ENCODE measurements at regions not wholly inside any gene's neighbourhood (a gene's known extent, or its start where the extent isn't known, plus 50 kb on each side); places are given as distances from the start of the nearest gene placed in this dataset.
A peak's percentile ranks its signal among the peaks of the same experiment; 100 is the strongest.

DNA sequence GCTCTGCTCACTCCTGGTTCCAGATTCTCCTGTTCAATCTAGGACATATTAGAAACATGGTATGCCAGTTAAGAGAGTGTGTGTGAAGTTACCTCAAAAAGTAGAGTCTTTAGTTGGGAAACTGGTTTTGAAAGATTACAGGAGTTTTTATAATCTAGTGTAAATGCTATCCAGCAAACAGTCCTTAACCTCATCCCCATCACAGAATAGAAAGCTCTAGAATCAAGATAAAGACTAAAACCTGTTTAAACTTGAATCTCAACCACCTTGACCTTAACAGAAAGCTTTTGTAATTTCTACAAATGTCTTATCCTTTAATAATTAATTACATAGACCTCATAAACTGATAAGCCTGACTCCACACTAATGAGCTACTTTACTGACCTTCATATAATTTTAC, 1288.7 kb upstream of the SORCS1 start:
- no peak for DNase-seq

DNA sequence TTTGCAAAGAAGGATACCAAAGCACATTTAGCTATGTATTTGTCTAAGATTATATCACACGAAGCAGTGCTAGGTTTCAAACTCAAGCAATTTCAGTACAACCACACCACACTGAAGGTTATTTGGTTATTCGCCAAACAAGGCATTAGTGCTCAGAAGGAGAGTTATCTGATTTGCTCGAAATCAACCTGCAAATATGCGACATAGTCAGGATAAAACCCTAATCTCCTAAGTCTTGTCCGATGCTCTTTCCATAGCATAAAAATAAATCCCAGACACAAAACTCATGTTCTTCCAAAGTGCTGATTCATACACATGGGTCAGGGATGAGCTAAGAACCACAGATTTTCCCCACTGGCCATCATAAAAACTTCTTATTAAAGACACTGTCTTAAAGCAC, 1288.0 kb upstream of the SORCS1 start:
- DNase-seq: no peak

DNA sequence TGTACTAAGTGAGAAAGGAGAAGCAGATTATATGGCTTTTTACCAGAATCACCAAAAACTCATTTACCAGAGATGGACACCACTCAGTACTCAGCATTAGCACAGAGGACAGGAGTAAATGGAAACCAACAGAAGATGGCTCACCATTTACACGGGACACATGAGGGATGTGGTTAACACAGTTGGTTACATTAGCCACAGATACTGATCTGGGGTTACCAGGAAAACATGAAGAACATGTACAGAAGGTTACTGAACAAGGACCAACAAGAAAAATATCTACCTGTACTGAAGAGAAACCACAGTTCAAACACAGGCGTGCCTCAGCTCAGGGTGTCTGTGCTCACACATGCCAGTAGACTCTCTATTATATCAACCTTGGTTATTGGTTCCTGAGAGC, 1285.8 kb upstream of the SORCS1 start:
- no peak for DNase-seq

DNA sequence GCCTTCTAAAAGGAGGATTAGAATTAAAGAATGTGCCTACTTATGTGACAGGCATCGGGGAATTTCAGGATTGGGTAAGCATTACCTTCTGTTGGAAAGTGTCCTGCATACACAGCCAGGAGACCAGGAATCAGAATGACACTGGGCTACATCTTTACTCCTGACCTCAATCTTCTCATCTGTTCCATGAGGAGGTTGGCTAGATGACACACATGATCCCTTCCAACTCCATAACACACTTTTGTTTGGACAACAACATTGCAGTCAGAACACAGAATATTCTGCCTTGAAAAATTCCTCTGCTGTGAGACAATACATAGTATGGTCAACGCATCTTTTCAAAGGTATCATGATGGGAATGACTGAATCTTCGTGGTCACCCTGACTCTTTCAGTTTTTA, 1281.2 kb upstream of the SORCS1 start:
- DNase-seq: no peak

DNA sequence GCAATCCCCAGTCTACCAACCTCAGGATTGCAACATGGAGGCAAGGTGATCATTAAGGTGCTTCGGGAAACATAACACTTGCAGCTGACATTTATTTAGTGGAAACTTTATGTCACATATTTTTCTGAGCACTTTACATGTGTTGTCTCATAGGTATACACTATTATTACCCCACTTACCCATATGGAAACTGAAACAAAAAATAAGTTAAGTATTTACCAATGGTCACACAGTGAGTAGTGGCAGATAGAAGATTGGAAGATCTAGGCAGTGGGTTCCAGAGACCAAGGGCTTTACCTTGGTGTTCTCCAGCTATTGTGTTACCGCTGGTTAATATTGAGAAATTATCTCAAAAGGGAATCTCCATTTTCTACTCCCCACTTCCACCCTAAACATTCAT, 1279.1 kb upstream of the SORCS1 start:
- DNase-seq: no peak

DNA sequence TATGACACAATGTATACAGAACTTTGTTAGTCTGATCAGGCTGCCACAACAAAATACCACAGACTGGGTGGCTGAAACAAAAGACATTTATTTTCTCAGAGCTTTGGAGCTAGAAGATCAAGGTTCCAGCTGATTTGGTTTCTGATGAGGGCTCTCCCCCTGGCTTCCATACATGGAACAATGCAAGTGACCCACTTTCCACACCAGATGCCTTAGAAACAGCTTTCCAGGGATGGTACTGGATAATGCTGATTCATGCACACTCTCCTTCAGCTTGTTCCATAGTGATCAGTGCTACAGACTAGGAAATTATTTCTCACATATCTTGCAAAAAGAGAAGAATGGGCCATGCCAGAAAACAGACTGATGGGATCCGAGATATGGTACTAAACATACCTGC, 1274.9 kb upstream of the SORCS1 start:
- DNase-seq: no peak

DNA sequence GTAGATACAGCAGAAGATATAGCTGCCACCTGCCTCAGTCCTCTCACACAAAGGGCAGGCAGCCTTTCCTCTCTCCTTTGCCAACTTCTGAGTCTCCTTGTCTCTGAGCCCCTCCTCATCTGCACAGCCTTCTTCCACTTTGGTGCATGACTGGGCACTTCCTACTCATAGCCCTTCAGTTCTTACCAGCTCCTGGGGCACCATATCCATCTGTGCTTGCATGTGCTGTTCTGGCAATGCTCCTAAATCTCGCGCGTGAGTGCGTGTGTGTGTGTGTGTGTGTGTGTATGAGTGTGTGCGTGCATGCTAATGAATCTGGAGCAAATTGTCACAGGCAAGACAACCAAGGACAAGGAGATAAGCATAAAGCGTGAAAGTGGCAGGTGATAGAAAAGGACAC, 1271.6 kb upstream of the SORCS1 start:
- peak; percentile 2 for DNase-seq

DNA sequence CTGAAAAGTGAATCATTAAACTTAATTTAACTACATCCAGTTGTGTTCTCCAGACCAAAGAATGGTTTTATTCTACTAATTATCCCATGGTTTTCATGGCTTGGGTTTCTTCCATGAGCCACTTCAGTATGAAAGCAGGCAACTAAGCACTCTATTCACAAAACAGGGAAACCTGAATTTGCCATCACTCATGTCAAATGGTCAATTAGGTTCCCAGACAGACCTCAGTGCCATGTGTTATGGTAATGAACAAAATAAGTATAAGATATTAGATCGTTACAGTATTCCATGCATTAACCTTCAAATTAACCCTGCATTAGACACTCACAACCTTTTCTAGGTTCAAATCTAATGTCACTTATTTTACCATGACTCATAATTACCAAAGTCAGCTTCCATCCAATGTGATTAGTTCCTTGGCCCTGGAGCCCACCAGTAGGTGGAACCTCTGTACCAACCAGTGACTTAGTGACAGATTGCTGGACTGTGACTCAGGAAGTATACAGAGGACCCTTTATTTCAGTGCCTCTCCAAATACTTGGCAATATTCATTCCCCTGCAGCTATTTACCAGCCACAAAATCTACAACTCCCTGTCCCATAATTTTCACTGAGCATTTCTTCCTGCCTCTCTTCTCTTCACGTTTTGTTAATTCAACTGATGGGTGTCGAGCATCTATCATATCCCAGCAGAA, 1270.2 kb upstream of the SORCS1 start:
- DNase-seq: peak; percentile 90

DNA sequence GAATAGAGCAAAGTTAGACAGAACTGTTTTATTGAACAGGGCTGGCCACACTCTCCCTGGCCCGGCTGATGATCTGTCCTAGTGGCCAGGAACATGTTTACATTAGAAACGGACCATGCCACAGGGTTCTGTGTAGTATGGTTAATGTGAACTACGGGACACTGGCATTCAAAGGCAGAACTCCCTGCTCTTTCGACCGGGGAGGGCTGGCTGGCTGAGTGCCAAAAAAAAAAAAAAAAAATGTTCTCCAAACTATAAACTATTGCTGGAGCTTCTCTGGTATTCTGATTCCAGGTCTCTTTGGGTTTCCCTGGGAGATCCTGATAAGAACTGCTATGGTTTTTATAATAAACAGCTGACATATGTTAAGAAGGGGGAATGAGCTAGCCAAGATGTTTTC, 1262.6 kb upstream of the SORCS1 start:
- peak; percentile 8 for DNase-seq

DNA sequence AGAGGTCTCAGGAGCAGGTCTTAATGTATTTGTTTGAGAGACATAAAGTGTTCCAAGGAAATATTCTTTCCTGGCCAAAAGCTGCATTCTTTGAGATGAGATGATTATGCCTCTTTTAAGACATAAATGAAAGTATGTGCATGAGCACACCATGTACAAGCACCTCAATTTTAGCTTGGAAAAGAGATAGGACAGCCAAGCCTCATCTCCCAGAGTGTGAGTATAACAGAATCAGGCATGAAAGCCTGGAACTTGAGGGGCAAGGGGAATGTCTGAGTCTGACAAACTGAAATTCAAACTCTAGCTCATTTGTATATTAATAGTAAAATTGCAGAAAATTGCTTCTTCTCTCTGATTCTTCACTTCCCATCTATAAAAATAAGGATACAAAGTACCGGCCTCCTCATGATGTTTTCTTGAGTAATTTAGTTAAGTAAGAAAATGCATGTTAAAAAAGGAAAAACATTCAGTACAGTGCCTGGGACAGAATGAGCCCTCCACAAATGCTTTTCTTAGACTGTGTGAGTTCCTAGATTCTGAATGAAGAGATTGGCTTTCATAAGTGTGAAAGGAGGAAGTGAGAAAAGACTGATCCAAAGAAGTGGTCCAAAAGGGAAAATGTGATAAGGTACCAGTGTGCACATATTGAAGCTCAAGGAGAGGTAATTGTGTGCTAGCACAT, 1260.9 kb upstream of the SORCS1 start:
- DNase-seq: no peak

DNA sequence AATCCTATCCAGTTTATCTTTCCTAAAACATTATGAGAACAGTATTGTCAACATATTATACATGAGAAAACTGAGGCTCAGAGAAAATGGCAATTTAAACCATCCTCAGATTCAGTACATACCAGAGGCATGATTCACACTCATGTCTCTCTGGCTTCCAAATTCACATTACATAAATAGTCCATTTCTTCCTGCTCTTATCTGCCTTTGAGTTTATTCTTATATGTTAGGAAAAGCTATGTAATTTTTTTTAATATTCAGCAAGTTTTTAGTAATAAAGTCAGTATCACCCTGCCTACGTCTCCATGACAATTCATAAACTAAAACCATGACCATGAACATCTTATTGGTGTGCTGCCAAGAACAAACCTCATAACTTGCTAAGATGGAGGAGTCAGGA, 1260.2 kb upstream of the SORCS1 start:
- DNase-seq: no peak

DNA sequence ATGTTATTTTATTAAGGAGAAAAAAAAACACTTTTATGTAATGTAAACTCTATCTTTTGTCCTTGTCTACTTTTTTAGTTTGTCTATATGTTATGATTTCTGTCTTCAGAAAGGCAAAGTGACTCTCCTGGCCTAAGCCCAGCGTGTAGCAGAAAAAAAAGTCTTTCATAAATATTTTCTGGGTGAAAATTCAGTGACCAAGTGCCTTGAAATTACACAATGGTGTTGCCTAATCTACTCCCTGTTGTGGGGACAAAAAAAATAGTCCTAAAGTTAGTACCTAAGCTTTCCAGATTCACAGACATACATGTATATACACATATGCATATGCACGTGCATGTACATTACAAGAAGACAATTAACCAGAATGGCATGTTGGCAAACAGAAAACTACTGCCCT, 1257.8 kb upstream of the SORCS1 start:
- no peak for DNase-seq

DNA sequence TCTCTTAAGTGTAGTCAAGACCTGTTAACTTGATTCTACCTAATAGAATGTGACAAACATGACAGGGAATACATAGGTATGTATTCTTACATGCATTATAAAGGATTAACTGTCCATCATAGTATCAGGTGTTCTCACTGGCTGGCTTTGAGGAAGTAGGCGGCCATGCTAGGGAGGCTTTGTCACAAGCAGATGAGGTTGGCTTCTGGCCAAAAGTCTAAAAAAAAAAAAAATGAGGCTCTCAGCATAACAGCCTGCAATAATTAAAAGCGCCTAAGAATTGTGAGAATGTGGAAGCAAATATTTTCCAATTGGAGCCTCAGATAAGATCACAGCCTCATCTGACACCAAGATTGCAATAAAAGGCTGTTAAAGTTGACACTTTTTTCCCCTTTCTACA, 1256.8 kb upstream of the SORCS1 start:
- peak; percentile 68 for DNase-seq

DNA sequence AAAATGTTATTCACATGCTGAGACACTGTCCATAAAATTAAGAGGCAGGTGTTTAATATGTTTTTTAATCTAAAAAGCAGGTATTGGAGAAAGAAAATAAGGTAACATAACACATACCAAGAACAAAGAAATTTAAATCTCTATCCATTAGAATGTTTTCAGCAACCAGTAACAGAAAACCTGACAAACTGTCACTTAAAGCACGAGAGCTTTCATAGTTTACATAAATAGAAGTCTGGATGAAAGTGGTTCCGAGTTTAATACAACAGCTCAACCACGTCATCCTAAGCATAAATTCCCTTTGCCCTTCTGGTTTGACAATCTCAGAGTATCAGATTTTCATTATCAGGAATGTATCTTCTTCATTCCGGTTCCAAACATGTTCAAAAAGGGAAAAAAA, 1249.4 kb upstream of the SORCS1 start:
- no peak for DNase-seq

DNA sequence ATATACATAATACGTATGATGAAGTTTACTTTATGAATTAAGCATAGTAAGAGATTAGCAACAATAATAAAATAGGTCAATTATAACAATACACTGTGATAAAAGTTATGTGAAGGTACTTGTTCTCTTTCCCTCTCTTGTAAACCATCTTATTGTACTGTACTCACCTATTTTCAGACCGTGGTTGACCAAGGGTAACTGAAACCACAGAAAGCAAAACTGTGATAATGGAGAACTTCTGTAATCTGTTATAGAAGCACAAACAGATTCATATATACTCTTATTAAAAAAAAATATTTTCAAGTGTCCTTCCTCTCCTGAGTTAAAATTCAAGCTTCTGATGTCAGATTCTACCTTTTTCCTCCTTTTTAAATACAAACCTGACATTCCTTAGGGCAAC, 1247.8 kb upstream of the SORCS1 start:
- DNase-seq: no peak

DNA sequence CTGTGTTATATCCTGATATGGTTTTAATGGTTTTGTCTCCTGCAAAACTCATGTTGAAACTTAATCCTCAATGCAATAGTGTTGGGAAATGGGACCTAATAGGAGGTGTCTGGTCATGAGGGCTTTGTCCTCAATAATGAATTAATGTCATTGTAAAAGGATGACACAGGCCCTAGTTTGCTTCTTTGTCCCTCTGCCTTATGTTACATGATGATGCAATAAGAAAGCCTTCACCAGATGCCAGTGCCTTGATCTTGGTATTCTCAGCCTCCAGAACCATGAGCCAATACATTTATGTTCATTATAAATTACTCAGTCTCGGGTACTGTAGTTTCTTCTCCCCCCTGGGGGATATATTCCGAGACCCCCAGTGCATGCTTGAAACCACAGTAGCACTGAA, 1247.4 kb upstream of the SORCS1 start:
- no peak for DNase-seq

DNA sequence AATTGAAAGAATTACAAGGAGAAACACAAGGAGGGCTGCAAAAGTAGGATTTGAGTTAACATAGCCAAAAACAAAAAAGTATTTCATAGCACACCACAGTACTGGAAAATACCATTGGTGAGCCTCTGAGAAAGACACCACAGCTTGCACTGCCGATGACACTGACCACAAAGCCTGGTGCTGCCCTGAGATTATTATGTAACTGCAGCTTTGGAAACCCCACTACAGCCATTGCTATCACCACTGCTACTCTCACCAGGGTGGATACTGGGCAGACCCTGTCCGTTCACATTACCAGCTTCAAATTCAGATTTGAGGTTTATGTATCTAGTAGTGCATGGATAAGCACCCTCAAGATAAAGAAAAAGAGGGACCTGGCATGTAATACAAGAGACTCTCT, 1246.7 kb upstream of the SORCS1 start:
- DNase-seq: no peak

DNA sequence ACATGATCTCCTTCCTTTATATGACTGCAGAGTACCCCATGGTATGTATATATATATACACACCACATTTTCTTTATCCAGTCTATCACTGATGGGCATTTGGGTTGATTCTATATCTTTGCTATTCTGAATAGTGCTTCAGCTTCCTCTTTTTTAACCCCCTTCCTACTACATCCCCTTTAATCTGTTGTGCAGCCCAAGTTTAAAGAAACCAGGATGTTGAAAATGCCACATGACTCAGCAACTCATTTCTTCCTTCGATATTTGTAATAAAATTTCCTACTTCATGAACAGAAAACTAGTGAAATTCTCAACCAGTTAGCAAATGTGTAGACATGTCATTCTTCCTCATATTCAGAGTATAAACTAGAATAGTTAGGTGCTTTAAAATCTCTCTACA, 1245.7 kb upstream of the SORCS1 start:
- no peak for DNase-seq

DNA sequence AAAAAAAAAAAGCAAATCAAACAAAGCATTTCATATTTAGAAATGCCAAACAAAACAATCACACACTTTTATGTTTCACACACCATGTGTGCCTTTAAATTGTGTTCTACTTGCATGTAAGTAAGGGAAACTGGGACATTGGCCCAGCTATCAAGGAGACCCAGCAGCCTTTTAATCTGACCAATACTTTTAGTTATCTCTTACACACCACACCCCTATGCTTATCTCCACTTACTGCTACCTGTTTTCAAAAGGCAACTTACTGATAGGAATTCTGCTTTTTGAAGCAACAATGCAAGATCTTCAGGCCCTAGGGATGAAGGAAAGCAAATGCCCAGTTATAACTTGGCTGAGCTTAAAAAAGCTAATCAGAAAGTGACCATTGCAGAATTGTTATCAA, 1244.8 kb upstream of the SORCS1 start:
- DNase-seq: no peak

DNA sequence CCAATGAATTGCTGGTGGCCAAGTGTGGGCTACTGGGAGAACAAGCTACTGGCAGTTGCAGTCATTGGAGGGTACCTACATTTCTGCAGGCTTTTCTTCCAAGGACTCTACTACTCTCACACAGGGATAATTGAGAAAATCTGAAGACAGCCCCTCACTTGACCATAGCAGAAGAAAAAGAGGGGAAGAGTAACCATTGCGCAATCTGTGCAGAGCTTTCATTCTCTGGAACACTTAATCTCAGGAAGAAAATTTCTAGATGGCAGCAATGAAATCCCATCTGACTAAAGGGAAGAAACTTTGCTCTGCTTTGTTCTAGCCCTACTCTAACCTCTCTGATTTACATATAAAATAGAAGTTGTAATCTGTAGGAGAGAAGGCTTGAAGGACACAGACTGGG, 1239.6 kb upstream of the SORCS1 start:
- no peak for DNase-seq

DNA sequence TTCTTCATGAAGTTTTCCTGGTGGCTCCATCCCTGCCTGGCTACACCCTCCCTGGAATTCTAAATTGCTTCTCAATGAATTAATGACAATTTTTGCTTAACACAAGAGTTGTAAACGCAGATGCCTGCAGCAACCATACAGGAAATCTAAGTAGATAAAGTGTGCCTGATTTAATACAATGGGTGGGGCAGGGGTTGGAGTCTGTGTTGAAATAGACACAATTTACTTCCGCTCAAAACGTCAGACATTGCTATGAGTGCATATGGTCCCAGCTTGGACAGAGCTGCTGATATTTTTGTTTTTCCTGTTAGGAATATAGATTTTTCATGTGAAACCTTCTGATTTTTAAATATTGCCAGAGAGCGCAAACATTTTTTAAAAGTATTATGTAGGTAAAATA, 1235.0 kb upstream of the SORCS1 start:
- no peak for DNase-seq

DNA sequence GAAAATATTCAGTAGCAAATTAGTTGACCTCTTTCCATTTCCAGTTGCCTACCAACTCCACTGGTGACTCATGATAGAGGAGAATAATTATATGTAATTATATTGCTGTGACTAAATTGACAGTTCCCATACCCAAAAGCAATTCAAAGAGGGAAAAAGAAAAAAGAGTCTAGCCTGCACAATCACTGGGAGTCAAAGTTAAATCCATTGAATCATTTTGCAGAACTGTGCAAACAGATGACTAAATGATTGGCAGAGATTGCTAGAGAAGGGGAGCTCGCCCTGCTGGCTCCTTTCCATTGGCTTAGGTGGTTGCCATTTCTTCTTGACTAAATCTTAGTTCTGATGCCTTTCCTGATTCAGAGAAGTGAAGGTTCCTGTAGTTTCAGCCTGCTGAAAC, 1228.6 kb upstream of the SORCS1 start:
- DNase-seq: peak; percentile 93

DNA sequence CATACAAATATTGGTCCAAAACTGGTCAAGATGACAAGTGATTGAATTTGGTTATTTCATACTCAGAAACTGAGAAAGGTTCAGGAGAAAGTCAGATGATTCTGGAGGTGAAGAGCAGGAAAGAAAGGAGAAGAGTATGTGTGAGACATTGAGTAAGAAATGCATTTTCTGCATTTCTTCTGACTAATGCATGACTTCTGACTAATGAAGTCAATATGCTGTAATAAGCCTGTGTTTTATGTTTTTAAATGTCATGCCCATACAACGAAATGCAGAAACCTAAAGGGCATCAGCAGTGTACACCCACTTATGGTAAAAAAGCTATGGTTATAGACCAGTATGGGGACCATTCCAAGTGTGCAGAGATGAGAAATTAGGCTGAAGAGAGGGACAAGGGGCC, 1227.8 kb upstream of the SORCS1 start:
- DNase-seq: no peak

DNA sequence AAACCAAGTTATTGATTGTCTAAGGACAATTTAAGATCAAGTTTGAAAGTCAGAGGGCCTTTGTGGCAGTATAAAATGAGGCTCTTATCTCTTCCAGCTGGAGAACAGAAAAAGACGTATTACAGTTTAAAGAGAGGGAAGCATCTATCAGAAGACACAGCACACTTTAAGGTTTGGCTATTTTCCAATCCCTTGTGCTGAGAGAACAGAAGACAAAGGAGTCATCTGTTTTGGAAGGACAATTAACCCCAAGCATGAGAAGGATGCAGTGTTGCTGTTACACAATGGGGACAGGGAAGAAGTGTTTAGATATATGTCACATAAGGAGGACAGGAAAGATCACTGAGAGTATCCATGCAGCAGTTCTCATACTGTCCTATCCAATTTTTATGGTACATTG, 1224.2 kb upstream of the SORCS1 start:
- DNase-seq: peak; percentile 46

DNA sequence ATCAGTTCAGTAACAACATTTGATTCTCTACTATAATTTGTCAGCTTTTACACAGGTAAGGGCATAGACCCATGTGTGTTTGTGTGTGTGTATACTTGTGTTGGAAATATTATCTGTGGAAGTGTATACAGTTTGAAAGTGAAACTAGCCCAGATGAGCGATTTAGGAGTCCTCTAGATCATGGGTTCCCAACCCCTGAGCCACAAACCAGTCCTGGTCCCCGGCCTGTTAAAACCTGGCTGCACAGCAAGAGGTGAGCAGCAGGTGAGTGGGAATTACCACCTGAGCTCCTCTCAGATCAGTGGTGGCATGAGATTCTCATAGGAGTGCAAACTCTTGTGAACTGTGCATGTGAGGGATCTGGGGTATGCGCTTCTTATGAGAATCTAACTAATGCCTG, 1221.5 kb upstream of the SORCS1 start:
- DNase-seq: peak; percentile 67

All from NCI-H69 (cell line).